Sigmoid colon (tissue), 4 donors: ENCODE measurements at regions not wholly inside any gene's neighbourhood (a gene's known extent, or its start where the extent isn't known, plus 50 kb on each side); places are given as distances from the start of the nearest gene placed in this dataset.

Source experiments
- CTCF ChIP-seq, 4 experiments: fragments of 450-650 bp in 3 of 4; fragments of 200-600 bp in 1 of 4; IDR thresholded peaks; one replicate each; pipeline ENCODE4 v1.5.1; 2016 to 2019; ENCODE audit warnings: antibody characterized with exemption in 4 of 4, mild to moderate bottlenecking in 3 of 4, moderate library complexity in 2 of 4
- POLR2A ChIP-seq, 2 donors: fragments of 450-650 bp; IDR thresholded peaks; one replicate each; pipeline ENCODE4 v1.6.1; 2016; ENCODE audit warnings: antibody characterized with exemption in 2 of 2, mild to moderate bottlenecking in 2 of 2, moderate library complexity in 2 of 2
- POLR2AphosphoS5 ChIP-seq, 4 donors: sonication (generic); formaldehyde crosslinking; IDR thresholded peaks; one replicate each; pipeline ENCODE4 v1.6.1; 2017; ENCODE audit warnings: antibody characterized with exemption in 4 of 4

GRCh38 chr7:19401461-19401860 lies 256.2 kb upstream of the FERD3L start:
- TF ChIP-seq CTCF (IDR thresholded peaks at IDR 0.05): no peak
- TF ChIP-seq POLR2AphosphoS5 (IDR thresholded peaks at IDR 0.05): no peak
- no peak for TF ChIP-seq POLR2A (IDR thresholded peaks at IDR 0.05)
